ENCODE measurements at regions not wholly inside any gene's neighbourhood (a gene's known extent, or its start where the extent isn't known, plus 50 kb on each side); places are given as distances from the start of the nearest gene placed in this dataset.

DNA sequence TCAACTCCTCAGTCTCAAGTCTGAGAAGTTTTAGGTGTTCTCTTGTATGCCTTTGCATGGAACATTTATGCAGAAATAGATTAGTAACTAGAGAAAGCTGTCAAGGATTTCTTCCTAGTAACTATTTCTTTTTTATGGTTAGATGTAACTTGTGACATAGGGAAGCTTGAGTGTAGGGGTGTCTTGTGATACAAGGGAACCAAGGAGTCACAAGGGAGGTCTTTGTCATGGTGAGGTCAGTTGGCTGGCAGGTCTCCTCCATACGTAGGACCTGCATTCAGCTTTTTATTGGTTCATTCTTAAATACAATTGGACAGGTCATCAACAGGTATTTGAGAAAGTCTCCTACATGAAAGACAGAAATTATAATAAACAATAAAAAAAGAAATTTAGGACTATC is 394.0 kb upstream of the CCDC196 start:
- TF ChIP-seq POLR2A (IDR thresholded peaks at IDR 0.05; ENCODE audit: low read length) (no peak), GATA1 (IDR thresholded peaks at IDR 0.05; ENCODE audit: low read depth, low read length) (no peak)

Data from erythroblast (primary cell).